NCI-H446 treated with DMSO at 0.1 percent for 48 hours (cell line): ENCODE measurements at regions not wholly inside any gene's neighbourhood (a gene's known extent, or its start where the extent isn't known, plus 50 kb on each side); places are given as distances from the start of the nearest gene placed in this dataset.

ENCODE experiments used
- DNase-seq: peaks from one replicate; lab custom pipeline; 2025; lab: John Stamatoyannopoulos, UW

DNA sequence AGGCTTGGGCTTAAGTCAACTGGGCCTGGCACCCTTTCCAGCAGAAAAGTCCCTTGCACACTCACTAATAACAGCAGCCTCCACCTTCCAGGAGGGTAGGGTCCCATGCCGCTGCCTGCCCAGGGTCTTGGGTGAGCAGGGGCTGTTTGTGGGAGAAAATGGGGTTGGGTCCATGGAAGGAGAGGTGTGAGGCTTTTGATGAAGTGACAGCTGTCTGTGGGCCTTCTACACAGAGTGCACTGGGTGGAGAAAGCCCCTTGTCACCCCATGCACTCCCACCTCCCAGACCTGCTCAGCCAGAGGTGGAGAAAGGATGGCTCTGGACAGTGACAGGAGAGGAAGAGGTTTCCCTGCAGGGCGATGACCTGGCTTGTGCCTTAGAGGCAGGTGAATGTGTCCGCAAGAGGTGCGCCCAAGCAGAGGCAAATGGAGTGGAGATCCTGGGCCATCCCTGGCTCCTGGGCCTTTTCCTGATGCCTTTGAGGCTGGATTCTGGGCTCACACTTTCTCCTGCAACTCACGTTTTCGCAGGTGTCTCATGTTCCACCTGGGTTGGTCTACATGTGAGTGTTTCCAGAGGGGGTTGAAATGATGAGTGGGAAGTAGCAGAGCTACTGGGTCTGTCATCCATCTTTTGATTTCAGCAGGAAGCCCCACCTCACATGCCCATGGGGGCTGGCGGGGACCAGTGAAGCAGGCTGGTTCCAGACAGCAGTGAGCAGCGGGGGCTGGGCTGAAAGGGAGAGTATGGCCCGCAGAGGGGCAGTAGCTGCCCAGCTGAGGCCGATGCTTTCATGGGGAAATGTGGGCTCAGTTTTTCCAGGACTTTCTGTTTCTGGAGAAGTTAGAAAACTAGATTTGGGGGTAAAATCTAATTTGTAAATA, 85.2 kb upstream of the PRR23E start:
- DNase-seq: no peak

GRCh38 chr3:127108796-127109195, 84.1 kb upstream of the PRR23E start:
- no peak for DNase-seq

DNA sequence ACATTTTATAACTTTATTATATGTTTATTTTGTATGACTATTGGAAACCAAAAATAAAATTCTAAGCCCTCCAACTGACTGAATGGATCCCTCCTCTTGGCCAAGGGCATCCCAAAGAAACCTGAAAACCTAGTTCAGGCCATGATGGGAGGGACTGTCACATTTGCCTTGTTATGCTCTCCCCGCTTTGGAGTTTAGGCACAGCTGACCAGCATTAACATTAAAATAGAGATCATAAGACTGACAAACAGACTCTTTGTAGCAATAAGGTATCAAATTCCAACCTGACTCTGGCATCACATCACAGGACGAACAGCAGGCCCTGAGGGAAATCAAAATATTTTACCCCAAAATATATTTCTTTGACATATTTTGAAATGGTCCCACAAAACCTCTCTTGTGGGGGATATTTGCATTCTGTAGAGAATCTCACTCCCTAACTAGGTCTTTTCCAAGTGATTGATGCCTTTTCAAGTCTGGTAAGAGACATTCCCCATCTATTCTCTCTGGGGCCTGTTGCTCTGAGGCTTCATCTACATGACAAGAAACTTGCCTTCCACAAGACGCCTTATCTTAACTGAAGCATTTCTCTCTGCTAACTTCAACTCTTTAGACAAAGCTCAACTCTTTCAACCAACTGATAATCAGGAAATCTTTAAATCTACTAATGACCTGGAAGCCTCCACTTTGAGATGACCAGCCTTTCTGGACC, 81.8 kb upstream of the PRR23E start:
- DNase-seq: no peak

DNA sequence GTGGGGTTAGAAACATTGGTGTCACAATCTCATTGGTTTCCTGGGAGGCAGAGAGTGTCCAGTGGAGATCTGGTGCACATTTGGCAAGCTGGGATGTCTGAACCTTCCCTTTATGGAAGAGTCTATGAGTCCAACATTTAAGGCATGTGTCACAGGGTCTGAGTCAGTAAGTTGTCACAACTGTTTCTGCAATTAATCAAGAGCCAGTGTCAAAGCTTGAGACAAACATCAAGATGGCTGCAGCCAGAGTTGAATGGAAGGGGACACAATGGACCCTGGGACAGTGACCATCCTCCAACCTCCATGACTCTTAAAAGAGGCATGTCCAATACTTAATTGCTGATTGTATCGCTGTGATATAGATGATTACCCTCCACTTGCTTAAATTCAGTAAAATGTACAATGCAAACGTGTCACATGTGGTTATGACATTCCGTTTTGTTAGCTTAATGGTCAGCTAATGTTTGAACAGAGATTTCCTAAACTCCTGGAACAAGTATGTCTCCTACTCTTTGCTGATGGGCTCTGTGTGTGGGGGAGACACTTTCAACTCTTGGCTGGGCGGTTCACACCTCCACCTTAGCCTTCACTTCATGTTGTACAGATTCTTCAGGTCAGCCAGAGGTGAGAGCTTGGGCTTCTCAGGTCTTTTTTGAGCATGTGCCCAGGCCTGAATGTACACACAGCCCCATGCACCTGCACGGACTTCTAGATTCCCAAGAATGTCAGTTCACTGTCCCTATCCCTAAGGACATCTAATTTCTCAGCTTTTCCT, 79.9 kb upstream of the PRR23E start:
- no peak for DNase-seq

GRCh38 chr3:127113571-127113891, 79.4 kb upstream of the PRR23E start:
- no peak for DNase-seq

DNA sequence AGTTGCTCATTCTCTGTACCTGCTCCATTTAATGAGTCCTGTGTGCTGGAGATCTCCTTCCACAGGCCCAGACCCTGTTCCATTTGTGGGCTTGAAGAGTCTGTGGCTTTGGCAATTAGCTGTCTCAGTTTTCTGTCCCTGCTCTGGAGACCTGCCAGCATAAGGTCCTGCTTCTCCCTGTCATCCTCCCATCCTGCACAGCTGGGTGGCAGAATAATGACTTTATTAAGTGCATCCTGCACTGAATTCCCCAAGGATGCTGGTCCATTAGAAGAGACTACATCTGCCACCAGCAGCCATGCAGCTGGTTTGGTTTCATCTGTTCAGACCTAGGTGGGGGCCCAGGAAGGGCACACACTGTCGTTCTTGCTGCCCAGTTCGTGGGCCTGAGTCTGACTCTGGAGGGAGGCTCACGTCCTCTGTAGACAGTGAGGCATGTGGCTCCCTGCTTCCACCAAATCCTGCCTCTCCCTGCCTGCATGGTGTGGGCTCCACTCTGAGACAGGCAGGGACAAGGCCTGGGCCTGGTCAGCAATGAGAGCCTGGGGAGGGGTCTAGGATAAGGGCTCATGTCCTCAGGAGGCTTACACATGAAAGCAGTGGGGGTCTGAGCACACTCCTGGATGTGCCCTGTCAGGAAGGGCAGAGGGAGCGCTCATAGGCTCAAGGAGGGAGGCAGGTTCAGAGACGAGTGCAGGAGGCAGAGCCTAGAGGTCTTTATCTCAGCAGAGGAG, 78.4 kb upstream of the PRR23E start:
- DNase-seq: no peak

DNA sequence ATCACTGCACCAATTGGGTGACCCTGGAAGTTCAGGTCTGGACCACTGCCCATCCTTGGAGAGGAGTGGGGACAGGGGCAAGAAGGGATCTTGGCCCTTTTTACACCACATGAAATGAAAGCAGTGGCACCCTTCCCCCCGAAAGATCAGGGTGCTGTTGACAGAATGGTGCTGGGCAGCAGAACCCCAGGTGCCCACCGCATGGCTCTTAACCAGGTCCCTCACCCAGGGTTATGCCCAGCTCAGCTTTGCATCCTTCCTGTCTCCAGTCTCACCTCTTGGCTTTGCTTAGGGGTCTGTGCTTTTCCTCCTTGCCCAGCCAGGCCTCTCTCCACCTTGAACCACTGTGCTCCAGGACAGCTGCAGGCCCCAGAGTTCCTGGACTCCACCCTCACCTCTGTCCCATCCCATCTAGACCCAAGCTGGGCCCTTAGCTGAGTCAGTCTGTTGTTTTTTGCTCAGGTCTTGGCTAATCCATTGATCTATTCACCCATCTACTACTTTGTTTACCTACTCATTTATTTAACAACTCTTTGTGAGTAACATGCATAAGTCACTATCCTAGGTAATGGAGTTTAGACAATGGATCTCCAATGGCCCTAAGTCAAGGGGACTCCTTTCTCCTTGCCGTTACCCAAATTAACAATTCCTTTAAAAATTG, 77.1 kb upstream of the PRR23E start:
- no peak for DNase-seq

DNA sequence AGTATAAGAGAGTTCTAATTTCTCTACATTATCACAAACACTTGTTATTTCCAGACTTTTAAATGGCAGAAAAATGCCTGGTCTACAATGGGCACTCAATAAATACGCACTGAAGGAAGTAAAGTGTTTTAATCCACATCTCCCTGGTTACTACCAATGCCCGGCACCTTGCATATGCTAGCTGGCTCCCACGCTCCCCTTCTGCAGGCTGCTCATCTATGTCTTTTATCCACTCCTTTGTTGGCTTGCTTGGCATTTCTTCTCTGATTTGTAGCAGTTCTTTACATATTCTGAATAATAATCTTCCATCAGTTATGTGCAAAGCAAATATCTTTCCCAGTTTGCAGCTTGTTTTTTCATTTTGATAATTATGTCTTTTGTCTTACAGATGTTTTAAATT, 74.6 kb upstream of the PRR23E start:
- DNase-seq: no peak

DNA sequence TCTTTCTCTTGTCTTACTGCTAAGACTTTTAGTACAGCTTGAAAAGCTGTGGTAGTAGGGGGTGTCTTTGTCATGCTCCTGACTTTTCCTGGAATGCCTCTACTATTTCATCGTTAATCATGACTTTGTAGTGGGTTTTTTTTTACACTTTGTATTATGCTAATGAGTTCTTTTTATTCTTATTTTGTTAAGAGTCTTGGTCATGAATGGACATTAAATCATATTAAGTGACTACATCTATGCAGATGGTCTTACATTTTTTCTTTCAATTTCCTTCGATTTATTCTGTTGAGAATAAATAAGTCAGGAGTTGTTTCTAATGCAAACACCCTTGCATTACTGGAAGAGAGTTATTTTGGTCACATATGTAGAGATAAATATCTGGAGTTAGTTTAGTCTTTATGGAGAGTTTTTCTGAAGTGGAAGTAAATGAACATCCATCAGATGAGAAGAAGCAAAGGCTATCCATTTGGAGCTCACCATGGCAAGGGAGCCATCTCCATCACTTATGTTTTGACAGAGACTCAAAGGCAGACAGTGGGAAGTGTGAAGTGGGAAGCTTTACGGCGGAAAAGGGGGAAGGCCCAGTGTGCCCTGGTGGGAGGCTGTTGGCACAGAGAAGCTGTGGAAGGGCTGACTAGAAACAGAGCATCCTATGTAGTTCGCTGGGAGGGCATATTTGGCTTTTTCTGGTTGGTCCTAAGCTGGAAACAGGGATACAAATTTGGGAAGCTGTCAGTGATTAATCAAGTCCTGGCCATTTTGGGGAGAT, 73.1 kb upstream of the PRR23E start:
- DNase-seq: no peak

DNA sequence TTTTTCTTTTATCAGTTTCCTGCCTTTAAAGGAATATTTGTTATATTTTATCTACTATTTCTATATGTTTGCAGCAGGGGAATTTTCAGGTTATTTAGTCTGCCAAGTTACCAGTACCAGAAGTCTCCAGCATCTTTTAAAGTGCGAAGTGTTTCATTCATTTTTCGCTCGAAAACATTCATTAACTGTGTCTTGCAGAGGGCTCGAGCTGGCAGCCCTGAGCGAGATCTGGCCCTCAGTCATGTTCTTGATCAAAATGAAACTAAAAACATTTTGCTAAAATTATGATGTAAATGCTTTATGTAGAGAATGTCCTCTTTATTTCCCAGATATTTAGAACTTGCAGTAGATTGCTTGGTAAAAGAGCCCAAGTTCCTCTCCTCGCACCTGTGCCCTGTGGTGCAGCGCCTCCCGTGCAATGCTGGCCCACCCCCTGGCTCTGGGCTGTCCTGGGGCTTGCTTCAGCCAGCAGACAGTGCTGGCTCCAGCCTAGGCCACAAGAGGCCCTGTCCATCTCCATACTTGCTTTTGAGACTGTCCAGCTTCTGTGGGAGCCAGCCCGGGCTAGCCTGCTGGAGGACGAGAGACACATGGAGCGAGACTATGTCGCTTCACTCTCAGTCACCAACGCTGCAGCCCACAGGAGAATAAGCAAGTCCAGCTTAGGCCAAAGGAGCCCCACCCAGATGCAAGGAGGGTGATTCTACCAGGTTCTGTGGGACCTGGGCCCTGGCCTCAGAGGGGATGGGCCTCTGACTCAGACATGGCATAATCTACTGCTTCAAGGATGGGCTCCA, 71.9 kb upstream of the PRR23E start:
- no peak for DNase-seq

DNA sequence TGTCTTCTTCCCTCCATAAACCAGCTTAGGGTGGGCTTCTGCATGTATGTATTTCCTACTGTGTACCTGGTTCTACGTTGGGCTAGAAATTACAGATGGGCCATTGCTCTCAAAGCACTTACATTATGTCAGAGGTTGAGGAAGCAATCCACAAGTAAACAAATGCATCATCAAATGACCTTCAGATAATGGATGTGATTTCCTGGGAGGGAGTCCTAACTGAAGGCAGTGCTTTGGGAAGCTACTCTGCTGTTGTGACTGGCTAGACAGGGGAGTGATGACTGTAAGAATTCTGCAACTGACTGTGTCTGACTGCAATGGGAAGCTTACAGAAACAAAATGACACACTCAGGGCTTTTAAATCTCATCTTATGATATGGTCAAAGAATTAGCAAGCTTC, 71.0 kb upstream of the PRR23E start:
- no peak for DNase-seq

- no peak for DNase-seq
Measured at GRCh38 chr3:127123533-127123932, 69.4 kb upstream of the PRR23E start.

DNA sequence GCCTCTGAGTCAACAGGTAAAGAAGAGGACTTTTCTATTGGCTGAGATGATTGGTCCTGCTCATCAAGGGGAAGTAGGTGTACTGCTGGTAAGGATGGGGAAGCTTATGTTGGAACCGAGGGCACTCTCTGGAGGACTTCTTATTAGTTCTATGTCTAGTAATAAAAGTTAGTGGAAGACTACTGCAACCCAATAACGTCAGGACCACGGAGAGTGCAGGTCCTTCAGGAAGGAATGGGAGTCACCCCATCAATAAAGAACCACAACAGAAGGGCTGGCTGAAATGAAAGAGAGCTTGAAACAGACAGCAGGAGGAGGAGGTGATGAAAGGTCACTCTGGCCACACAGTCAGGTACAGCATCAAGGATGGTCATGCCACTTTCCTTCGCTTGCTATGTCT, 68.8 kb upstream of the PRR23E start:
- DNase-seq: no peak

DNA sequence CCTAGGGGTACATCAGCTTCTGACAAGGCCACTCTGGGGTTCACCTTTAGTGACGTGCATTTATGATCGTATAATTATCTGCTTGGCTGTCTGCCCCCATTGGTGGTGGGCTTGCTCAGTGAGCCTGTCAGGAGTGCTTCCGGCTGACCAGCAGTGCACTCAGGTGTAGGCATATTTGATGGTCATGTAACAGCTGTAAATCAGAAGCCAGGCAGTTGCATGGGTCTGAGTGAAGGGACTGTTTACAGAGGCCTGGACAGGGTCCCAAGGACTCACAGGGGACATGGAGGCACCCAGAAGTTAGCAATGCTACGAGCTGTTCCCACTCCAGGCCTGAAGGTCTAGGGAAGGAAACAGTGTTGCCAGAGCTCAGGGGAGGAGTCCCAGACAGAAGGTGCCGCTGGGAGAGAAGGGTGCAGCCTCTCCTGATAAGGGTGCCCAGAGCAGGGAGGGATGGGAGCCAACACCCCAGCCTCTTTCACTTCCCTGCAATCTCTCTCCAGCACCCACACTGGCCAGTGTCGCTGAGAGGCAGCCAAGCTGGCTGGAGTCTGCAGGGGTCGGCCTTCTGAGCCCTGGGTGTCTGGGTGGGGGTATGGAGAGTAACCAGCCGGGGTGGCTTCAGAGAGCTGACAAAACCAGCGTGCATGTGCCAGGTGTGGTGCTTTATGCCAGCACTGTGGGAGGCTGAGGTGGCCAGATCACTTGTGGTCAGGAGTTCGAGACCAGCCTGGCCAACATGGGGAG, 61.3 kb upstream of the PRR23E start:
- no peak for DNase-seq

GRCh38 chr3:127132876-127133275, 60.1 kb upstream of the PRR23E start:
- no peak for DNase-seq

- DNase-seq: no peak
Measured at GRCh38 chr3:127133971-127134370, 59.0 kb upstream of the PRR23E start.

GRCh38 chr3:127134466-127134865, 58.5 kb upstream of the PRR23E start:
- no peak for DNase-seq

DNA sequence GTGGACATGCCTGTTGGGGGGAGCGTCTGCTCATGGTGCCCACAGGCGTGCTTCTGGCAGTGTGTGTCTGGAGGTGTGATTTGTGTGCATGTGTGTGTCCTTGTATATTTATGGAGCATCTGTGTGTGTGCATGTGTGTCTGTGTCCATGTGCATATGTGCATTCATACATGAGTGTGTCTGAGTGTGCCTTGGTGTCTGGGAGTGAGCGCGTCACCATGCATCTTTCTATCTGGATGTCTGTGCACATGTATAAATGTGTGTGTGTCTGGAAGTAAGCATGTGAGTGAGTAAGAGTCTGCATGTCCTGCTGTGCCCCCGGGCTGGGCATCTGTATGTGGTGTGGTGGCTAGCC, 58.1 kb upstream of the PRR23E start:
- no peak for DNase-seq

DNA sequence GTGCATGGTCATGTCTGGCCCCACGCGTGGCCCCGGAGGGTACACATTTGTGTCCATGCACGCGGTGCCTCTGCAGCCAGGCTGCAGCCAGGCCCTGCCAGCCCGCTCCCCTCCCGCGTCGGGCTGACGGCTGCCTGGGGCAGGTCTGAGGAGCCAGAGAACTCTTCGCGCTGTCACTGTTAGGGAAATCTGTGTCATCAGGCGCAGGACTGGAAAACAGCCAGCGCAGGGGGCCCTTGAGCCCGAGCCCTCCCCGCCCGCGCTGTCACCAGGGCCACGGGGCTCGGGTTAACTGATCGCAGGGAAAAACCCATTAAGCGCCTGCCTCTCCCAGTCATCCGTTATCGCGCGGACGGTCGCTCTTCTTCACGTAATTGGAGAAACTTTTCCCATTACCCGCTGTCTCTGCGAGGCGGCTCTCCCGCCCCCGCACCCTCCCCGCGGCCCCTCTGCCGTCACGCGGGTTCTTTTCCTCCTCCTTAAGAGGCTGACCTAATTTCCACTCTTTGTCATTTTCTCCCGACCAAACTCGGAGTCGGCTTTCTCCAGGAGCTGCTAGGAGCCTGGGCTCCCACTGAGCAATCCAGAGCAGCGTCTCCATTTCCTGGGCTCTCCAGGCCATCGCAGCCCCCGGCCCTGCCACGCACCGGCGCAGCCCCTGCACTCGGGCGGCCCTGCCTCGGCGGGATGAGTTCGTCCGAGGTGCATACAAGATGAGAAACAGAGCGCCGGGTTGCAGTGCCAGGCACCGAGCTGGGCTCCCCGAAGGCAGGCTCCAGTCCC, 57.5 kb upstream of the PRR23E start:
- DNase-seq: no peak
